ENCODE measurements at regions not wholly inside any gene's neighbourhood (a gene's known extent, or its start where the extent isn't known, plus 50 kb on each side); places are given as distances from the start of the nearest gene placed in this dataset.

DNA sequence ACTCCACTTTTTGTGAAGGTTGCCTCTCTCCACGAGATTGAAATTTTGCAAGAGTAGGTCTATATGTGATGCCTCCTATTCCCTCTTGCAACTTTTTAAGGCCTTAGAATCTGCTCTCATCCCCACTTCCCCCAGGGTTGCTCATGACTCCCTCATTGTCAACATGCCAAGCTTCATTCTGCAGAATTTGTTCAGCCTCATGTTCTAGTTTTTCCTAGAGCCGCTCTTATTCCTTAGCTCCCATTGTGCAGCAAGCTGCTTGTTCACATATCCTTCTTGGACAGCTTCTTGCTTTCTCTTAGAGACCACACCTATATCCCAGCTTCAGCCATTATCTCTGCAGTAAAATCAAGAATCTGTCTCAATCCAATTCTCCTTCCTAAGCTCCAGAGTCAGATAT, 82.4 kb downstream of the CNGA2 start:
- Histone ChIP-seq H3K36me3 (no peaks in the 10 kb centered on the region), H3K4me3 (no peak overlapping the region), H3K27ac (no peak overlapping the region), H3K27me3 (no peaks in the 10 kb centered on the region), H3K9me3 (no peaks in the 10 kb centered on the region), H3K4me1 (no peaks in the 10 kb centered on the region)
- TF ChIP-seq, protein P1, sequence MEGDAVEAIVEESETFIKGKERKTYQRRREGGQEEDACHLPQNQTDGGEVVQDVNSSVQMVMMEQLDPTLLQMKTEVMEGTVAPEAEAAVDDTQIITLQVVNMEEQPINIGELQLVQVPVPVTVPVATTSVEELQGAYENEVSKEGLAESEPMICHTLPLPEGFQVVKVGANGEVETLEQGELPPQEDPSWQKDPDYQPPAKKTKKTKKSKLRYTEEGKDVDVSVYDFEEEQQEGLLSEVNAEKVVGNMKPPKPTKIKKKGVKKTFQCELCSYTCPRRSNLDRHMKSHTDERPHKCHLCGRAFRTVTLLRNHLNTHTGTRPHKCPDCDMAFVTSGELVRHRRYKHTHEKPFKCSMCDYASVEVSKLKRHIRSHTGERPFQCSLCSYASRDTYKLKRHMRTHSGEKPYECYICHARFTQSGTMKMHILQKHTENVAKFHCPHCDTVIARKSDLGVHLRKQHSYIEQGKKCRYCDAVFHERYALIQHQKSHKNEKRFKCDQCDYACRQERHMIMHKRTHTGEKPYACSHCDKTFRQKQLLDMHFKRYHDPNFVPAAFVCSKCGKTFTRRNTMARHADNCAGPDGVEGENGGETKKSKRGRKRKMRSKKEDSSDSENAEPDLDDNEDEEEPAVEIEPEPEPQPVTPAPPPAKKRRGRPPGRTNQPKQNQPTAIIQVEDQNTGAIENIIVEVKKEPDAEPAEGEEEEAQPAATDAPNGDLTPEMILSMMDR (IDR thresholded peaks at IDR 0.05): no peak
- DNase-seq (ENCODE audit: low spot score): no peak

DNA sequence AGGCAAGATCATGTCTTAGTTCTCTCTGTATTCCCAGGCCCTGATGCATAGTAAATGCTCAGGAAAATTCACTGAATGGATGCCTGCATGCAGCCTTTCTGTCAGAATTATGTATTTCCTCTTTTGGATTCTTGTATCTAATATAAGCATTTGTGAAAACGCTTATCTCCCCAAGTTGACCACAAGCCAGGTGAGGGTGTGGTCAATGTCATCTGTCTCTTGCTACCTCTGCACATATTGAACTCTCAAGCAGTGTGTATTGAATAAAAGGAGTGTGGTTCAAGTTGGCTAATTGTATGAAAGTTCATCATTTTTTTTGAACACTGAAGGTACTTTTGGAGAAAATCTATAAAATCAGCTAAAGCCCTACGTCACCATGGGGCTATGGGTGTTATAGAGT, 84.3 kb downstream of the CNGA2 start:
- no peak for DNase-seq (ENCODE audit: low spot score)
- TF ChIP-seq, protein P1 (IDR thresholded peaks at IDR 0.05): no peak
- Histone ChIP-seq H3K4me3 (no peak overlapping the region), H3K4me1 (no peaks in the 10 kb centered on the region), H3K27ac (no peak overlapping the region), H3K27me3 (no peaks in the 10 kb centered on the region), H3K9me3 (no peaks in the 10 kb centered on the region), H3K36me3 (no peaks in the 10 kb centered on the region)

- no peaks in the 10 kb centered on the region for H3K27me3 ChIP-seq
- TF ChIP-seq, protein P1 (IDR thresholded peaks at IDR 0.05): no peak
- no peaks in the 10 kb centered on the region for H3K9me3 ChIP-seq
- peak; percentile 26 for DNase-seq (ENCODE audit: low spot score)
- H3K4me1 ChIP-seq: no peaks in the 10 kb centered on the region
- no peaks in the 10 kb centered on the region for H3K36me3 ChIP-seq
- no peak overlapping the region for H3K4me3 ChIP-seq
- no peak overlapping the region for H3K27ac ChIP-seq
Observed at GRCh38 chrX:151821226-151821625, 86.7 kb downstream of the CNGA2 start.

GRCh38 chrX:151825007-151825406, 87.7 kb upstream of the MAGEA4 start:
- TF ChIP-seq, protein P1 (IDR thresholded peaks at IDR 0.05): no peak
- no peaks in the 10 kb centered on the region for H3K4me1 ChIP-seq
- no peak for DNase-seq (ENCODE audit: low spot score)
- H3K27ac ChIP-seq: no peak overlapping the region
- no peaks in the 10 kb centered on the region for H3K36me3 ChIP-seq
- no peak overlapping the region for H3K4me3 ChIP-seq
- no peaks in the 10 kb centered on the region for H3K27me3 ChIP-seq
- no peaks in the 10 kb centered on the region for H3K9me3 ChIP-seq

DNA sequence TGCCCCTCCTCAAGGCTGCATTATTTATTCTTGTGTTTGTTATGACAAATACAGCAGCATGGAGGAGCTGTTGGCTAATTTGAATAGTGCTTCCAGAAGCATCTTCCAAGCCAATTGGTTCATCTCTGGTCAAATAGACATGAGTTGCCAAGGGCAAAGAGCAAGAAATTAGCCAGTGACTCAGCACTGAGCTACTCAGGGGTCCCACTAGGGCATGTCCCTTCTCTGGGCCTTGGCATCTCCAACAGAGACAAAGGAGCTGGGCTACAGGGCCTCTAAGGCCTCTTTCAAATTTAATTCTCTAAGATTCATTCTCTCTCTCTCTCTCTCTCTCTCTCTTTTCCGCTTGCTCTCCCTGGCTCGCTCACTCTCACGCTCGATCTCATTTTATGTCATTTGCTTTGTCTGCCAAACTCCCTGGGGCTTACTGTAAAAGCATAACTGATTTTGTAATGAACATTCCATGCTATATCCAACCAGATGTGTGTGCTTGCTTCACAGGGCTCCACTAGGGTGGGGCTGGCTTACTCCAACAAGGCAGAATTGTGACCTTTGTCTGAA, 86.7 kb upstream of the MAGEA4 start:
- H3K36me3 ChIP-seq: no peaks in the 10 kb centered on the region
- H3K4me3 ChIP-seq: no peak overlapping the region
- DNase-seq (ENCODE audit: low spot score): peak; percentile 58
- no peak overlapping the region for H3K27ac ChIP-seq
- no peaks in the 10 kb centered on the region for H3K9me3 ChIP-seq
- H3K4me1 ChIP-seq: no peaks in the 10 kb centered on the region
- TF ChIP-seq, protein P1 (IDR thresholded peaks at IDR 0.05): peak in 1 of 2 donors; percentile 38
- no peaks in the 10 kb centered on the region for H3K27me3 ChIP-seq

- TF ChIP-seq, protein P1 (IDR thresholded peaks at IDR 0.05): no peak
- Histone ChIP-seq H3K36me3 (no peaks in the 10 kb centered on the region), H3K4me3 (no peak overlapping the region), H3K27ac (no peak overlapping the region), H3K27me3 (no peaks in the 10 kb centered on the region), H3K4me1 (no peaks in the 10 kb centered on the region), H3K9me3 (no peaks in the 10 kb centered on the region)
- DNase-seq (ENCODE audit: low spot score): peak; percentile 38
Observed at GRCh38 chrX:151828439-151829080, 84.1 kb upstream of the MAGEA4 start.
